Body of pancreas (tissue), 4 donors: ENCODE measurements at regions not wholly inside any gene's neighbourhood (a gene's known extent, or its start where the extent isn't known, plus 50 kb on each side); places are given as distances from the start of the nearest gene placed in this dataset.

Experiments
- ATAC-seq: fragments of 150-250 bp; one replicate; pipeline ENCODE4 v1.9.1; 2016
- DNase-seq, 4 donors: peaks; one replicate each; pipeline ENCODE4 v3.0.0-alpha.2; 2019
- H3K27ac ChIP-seq, 4 donors: fragments of 200-600 bp; sonication (generic); 1 replicate in 3 of 4; 2 replicates in 1 of 4; pipeline versions ENCODE4 v1.5.1 to v1.6.1; 2016 to 2019; ENCODE audit warnings: mild to moderate bottlenecking in 1 of 4, mixed read lengths in 1 of 4, moderate library complexity in 1 of 4
- H3K27me3 ChIP-seq, 2 donors: fragments of 200-600 bp; sonication (generic); one replicate each; pipeline ENCODE4 v1.6.0; 2016; ENCODE audit warnings: mild to moderate bottlenecking in 1 of 2
- H3K36me3 ChIP-seq, 2 donors: fragments of 200-600 bp; sonication (generic); replicated peaks in 1 of 2; 2 replicates each; pipeline ENCODE4 v1.5.1; 2016; ENCODE audit warnings: low read depth in 2 of 2; ENCODE audit not compliant: insufficient read depth in 1 of 2
- H3K4me1 ChIP-seq: fragments of 200-600 bp; sonication (generic); one replicate; pipeline ENCODE4 v1.6.0; 2016
- H3K4me3 ChIP-seq, 2 donors: fragments of 200-600 bp; sonication (generic); 1 replicate in 1 of 2; 2 replicates in 1 of 2; pipeline ENCODE4 v1.5.1; 2016 to 2019
- H3K9me3 ChIP-seq, 3 donors: fragments of 200-600 bp; sonication (generic); 1 replicate in 2 of 3; 2 replicates in 1 of 3; pipeline ENCODE4 v1.5.1; 2016
- CTCF ChIP-seq, 7 experiments: fragments of 450-650 bp in 4 of 7; fragments of 200-600 bp in 3 of 7; sonication (generic) in 3 of 7; IDR thresholded peaks; one replicate each; pipeline ENCODE4 v1.5.1; 2016 to 2019; ENCODE audit warnings: antibody characterized with exemption in 7 of 7
- POLR2A ChIP-seq, 3 donors: fragments of 450-650 bp; IDR thresholded peaks; one replicate each; pipeline ENCODE4 v1.6.1; 2016; ENCODE audit warnings: antibody characterized with exemption in 3 of 3, mild to moderate bottlenecking in 2 of 3
- WGBS, 2 donors: methylation state at CpG; one replicate each; pipeline ENCODE4 v1.1.5; 2017; 5-methylcytosine and 5-hydroxymethylcytosine counted together
- intact Hi-C: fragments of 100-400 bp; cut with DNase I; formaldehyde crosslinking; loops from one replicate; pipeline ENCODE4 v1.15.1; 2023

DNA sequence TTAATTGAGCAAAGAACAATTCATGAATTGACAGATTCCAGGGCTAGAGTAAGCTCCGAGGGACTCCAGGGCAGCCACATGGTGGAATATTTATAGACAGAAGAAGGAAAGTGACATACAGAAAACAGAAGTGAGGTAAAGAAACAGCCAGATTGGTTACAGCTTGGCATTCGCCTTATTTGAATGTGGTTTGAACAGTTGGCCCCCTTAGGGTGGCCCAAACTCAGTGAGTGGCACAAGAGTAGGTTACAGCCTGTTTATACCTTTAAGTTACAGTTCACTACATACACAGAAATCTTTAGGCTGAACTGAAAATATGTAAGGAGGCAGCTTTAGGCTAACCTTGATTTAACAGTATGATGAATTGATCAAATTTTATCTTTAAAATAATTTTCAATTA lies 174.5 kb upstream of the CNOT2 start:
- Histone ChIP-seq H3K4me1 (no peaks in the 10 kb centered on the region), H3K4me3 (no peak overlapping the region), H3K27ac (no peak overlapping the region), H3K9me3 (no peaks in the 10 kb centered on the region), H3K36me3 (no peaks in the 10 kb centered on the region), H3K27me3 (no peaks in the 10 kb centered on the region)
- 37 to 53% methylated on average over 2 of the region's 2 CpGs for WGBS, 2 donors
- intact Hi-C loops = no loop called here
- ATAC-seq (no peak), DNase-seq (no peak)
- TF ChIP-seq POLR2A (IDR thresholded peaks at IDR 0.05) (no peak), CTCF (IDR thresholded peaks at IDR 0.05) (no peak)

DNA sequence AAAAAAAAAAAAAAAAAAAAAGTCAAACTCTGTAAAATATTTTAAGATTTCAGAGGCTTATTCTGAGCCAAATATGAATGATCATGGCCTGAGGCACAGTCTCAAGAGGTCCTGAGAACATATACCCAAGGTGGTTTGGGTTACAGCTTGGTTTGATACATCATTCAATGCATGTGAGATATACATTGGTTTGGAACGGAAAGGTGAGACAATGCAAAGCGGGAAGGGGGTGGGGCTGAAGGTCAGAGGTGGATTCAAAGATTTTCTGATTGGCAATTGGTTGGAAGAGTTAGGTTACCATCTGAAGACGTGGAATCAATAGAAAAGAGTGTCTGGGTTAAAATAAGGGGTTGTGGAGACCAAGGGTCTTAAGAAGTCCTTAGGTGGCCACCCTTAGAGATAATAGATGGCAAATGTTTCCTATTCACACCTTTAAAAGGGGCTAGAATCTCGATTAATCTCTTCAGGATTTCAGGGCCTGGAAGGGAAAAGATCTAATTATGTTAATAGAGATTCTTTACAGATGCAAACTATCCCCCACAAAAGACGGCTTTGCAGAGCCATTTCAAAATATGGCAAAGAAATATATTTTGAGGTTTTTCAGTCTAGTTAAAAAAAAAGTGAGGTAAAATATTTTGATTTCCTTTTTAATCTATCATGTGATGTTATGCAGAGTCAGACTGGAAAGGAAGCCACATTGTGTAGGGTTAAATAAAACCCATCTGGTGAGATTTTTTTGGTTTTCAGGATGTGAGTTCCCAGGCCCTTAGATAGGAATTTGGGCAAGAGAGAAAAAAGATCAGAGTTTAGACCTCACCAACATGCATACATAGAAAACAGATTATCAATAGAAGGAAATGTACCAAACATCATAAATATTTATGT lies 173.8 kb upstream of the CNOT2 start:
- Histone ChIP-seq H3K36me3 (no peaks in the 10 kb centered on the region), H3K27ac (no peak overlapping the region), H3K9me3 (no peaks in the 10 kb centered on the region), H3K27me3 (no peaks in the 10 kb centered on the region), H3K4me1 (no peaks in the 10 kb centered on the region), H3K4me3 (no peak overlapping the region)
- intact Hi-C loops = no loop called here
- WGBS, 2 donors = 58% methylated on average over 5 of the region's 5 CpGs
- ATAC-seq (no peak), DNase-seq (no peak)
- no peak for TF ChIP-seq POLR2A (IDR thresholded peaks at IDR 0.05)
- TF ChIP-seq CTCF (IDR thresholded peaks at IDR 0.05) = no peak

DNA sequence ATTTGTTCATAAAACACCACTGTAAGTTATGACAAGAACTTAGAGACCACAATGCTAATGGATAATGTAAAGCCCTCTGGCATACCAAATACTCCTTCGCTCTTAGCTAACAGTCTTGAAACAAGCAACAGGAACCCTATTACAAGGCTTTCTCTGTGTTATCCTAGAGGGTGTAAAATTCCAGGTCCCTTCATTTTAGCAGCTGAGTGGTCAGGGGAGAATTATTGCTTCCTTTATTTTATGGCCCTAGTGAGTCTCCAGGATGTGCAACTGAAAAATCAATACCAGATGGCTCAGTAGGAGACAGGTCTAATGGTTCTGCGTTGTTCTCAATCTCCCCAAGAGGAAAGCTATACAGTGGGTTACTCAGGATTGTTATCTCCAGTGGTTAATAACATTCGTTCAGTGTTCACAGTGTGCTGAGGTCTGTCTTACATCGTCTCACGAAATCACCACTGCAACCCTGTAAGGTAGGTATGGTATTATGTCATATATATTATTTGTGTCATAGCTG lies 172.7 kb upstream of the CNOT2 start:
- 67 to 76% methylated on average over 5 of the region's 5 CpGs for WGBS, 2 donors
- no peak overlapping the region for H3K27ac ChIP-seq
- no peak for DNase-seq
- ATAC-seq = no peak
- TF ChIP-seq CTCF (IDR thresholded peaks at IDR 0.05) = no peak
- TF ChIP-seq POLR2A (IDR thresholded peaks at IDR 0.05) = no peak
- H3K9me3 ChIP-seq = no peaks in the 10 kb centered on the region
- no peaks in the 10 kb centered on the region for H3K4me1 ChIP-seq
- intact Hi-C loops = no loop called here
- H3K27me3 ChIP-seq = no peaks in the 10 kb centered on the region
- no peak overlapping the region for H3K4me3 ChIP-seq
- no peaks in the 10 kb centered on the region for H3K36me3 ChIP-seq

GRCh38 chr12:70074510-70074909 lies 168.7 kb upstream of the CNOT2 start:
- no peaks in the 10 kb centered on the region for H3K4me1 ChIP-seq
- no peak for ATAC-seq

More at GRCh38 chr12:70074510-70074909, 168.7 kb upstream of the CNOT2 start:
- no peak for DNase-seq
- Histone ChIP-seq H3K9me3 (no peaks in the 10 kb centered on the region), H3K4me3 (no peak overlapping the region), H3K36me3 (no peaks in the 10 kb centered on the region), H3K27me3 (no peaks in the 10 kb centered on the region), H3K27ac (no peak overlapping the region)
- TF ChIP-seq POLR2A (IDR thresholded peaks at IDR 0.05) = no peak
- no peak for TF ChIP-seq CTCF (IDR thresholded peaks at IDR 0.05)
- intact Hi-C loops = no loop called here
